Karpas-422 (cell line): ENCODE measurements at regions not wholly inside any gene's neighbourhood (a gene's known extent, or its start where the extent isn't known, plus 50 kb on each side); places are given as distances from the start of the nearest gene placed in this dataset.
"Not testable (repeated sequence)": the region's sequence is repeated elsewhere in the genome, so short reads cannot be mapped to it uniquely, and the experiment has no call there.

Experiments used
- DNase-seq: peaks from one replicate; pipeline ENCODE4 v3.0.0-alpha.2; 2015
- H2AFZ ChIP-seq: fragments of 200-600 bp; sonication (generic); 2 replicates; pipeline ENCODE4 v1.6.1; 2014; ENCODE audit warnings: antibody characterized with exemption, low read length, mixed read lengths
- H3K27ac ChIP-seq: fragments of 200-600 bp; sonication (generic); 2 replicates; pipeline ENCODE4 v1.5.1; 2014; ENCODE audit warnings: mild to moderate bottlenecking, low read length, moderate library complexity
- H3K27me3 ChIP-seq: fragments of 200-600 bp; sonication (generic); 2 replicates; pipeline ENCODE4 v1.6.1; 2014; ENCODE audit warnings: low read length, mixed read lengths
- H3K36me3 ChIP-seq: fragments of 200-600 bp; sonication (generic); 2 replicates; pipeline ENCODE4 v1.6.1; 2014; ENCODE audit warnings: low read length, mixed read lengths; ENCODE audit not compliant: insufficient read depth
- H3K4me1 ChIP-seq: fragments of 200-600 bp; sonication (generic); 2 replicates; pipeline ENCODE4 v1.6.1; 2014; ENCODE audit warnings: mild to moderate bottlenecking, low read length, mixed read lengths
- H3K4me2 ChIP-seq: fragments of 200-600 bp; sonication (generic); 2 replicates; pipeline ENCODE4 v1.6.1; 2014; ENCODE audit warnings: low read length, low read depth, mild to moderate bottlenecking; ENCODE audit not compliant: poor library complexity, severe bottlenecking
- H3K4me3 ChIP-seq: fragments of 200-600 bp; sonication (generic); 2 replicates; pipeline ENCODE4 v1.5.1; 2014; ENCODE audit warnings: mild to moderate bottlenecking, antibody characterized with exemption, low read length, mixed read lengths
- H3K79me2 ChIP-seq: fragments of 200-600 bp; sonication (generic); 2 replicates; pipeline ENCODE4 v1.6.1; 2014; ENCODE audit warnings: mild to moderate bottlenecking, low read length, mixed read lengths
- H3K9ac ChIP-seq: fragments of 200-600 bp; sonication (generic); 2 replicates; pipeline ENCODE4 v1.6.0; 2014; ENCODE audit warnings: low read length
- H3K9me2 ChIP-seq: fragments of 200-600 bp; sonication (generic), shearing (Covaris generic); replicated peaks from 2 replicates; pipeline ENCODE4 v1.6.0; 2014; ENCODE audit warnings: mild to moderate bottlenecking, low read length, moderate library complexity; ENCODE audit not compliant: insufficient read depth
- H3K9me3 ChIP-seq: fragments of 300-700, 200-600 bp; sonication (generic); 2 replicates; pipeline ENCODE4 v1.6.1; 2014; ENCODE audit warnings: low read length, mixed read lengths
- H4K20me1 ChIP-seq: fragments of 200-600 bp; sonication (generic); 2 replicates; pipeline ENCODE4 v1.6.1; 2014; ENCODE audit warnings: mild to moderate bottlenecking, antibody characterized with exemption, low read length, low read depth; ENCODE audit not compliant: insufficient read depth

DNA sequence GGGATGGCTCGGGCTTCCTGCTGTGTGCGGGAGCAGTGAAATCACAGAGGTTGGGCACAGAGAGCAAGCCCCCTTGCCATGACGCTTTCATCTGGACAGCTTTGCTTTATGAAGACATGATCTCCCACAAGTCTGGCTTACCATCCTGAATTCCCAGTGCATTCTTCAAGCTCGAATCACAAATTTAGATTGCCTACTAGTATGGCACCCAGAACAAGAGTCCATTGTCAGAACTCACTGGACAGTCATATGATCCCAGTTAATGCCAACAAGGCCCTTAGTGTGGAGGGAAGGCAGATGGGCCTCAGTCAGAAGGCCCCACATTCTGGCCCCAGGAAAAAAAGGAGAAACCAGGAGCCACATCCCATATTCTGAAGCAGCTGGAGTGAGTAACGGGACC, 147.3 kb upstream of the FOXQ1 start:
- Histone ChIP-seq H2AFZ (no peak overlapping the region), H3K4me2 (no peak overlapping the region), H3K9ac (no peak overlapping the region), H3K9me3 (no peaks in the 10 kb centered on the region), H3K27me3 (peaks cover 6% of the 10 kb centered on the region), H3K79me2 (no peaks in the 10 kb centered on the region), H4K20me1 (no peaks in the 10 kb centered on the region), H3K27ac (no peak overlapping the region), H3K4me1 (no peaks in the 10 kb centered on the region), H3K36me3 (no peaks in the 10 kb centered on the region), H3K4me3 (no peak overlapping the region), H3K9me2 (no peaks in the 10 kb centered on the region)
- DNase-seq: no peak

DNA sequence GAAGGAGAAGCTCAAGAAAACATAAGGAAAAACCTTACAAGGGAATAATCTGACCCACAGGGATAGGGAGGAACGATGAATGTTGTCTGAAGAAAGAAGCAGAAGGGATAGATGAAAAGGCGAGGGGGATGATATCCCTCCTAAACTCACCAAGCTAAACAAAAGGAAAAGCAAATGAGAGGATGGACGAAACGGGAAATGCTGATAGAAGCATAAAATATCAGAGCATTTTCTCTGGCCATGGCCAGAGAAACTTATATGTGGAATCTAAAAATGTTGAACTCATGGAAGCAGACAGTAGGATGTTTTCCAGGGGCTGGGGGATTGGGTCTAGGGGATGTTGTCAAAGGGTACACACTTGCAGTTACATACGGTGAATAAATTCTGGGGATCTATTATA, 148.4 kb upstream of the FOXQ1 start:
- no peak for DNase-seq
- H3K36me3 ChIP-seq: no peaks in the 10 kb centered on the region
- no peaks in the 10 kb centered on the region for H4K20me1 ChIP-seq
- no peak overlapping the region for H3K27ac ChIP-seq
- H3K9me2 ChIP-seq: no peaks in the 10 kb centered on the region
- no peak overlapping the region for H2AFZ ChIP-seq
- no peaks in the 10 kb centered on the region for H3K4me1 ChIP-seq
- no peak overlapping the region for H3K4me2 ChIP-seq
- no peak overlapping the region for H3K4me3 ChIP-seq
- no peak overlapping the region for H3K9ac ChIP-seq
- no peaks in the 10 kb centered on the region for H3K79me2 ChIP-seq
- no peaks in the 10 kb centered on the region; the same call in 1 of the 2 replicates for H3K9me3 ChIP-seq
- peaks cover 6% of the 10 kb centered on the region for H3K27me3 ChIP-seq

DNA sequence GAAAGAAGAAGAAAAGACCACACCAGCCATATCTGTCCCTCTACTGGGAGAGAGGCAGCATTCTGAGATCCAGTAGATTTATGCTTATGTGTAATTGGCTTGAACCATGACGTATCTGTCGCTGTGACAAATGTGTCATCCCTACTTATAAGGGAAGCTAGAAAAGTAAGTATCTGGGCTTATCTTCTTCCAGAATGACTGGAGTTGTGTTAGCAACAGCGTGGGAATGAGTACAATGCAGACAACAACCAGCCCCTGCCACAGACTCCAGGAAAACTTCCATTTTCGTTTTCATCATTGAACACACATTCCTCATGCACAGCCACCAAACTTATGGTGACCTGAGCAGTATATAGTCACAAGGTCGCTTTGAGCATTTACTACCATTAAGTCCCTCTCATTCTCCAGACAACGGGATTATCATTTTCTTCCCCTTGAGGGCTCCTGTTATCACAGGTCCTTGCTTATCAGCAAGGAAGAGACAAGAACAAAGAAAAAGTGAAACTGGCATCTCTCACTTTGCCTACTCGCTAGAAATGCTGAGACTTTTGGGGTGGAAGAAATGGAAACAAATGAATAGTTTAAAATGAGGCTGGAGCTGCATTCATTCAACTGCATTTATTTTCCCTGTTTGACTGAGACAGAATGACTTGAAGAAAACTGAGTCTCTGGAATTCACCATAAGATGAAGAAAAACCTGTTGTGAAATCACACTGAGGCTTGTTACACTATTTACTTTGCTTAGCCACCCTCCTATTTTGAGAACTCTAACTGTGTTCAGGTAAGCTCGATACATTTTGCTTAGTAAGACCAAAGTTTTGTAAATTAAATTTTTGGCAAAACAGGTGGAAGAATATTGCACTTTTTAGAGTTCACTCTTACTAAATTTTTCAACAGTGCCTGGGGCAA, 149.3 kb upstream of the FOXQ1 start:
- H3K4me1 ChIP-seq: no peaks in the 10 kb centered on the region
- H4K20me1 ChIP-seq: no peaks in the 10 kb centered on the region
- no peaks in the 10 kb centered on the region for H3K36me3 ChIP-seq
- H3K9me3 ChIP-seq: no peaks in the 10 kb centered on the region; the same call in 1 of the 2 replicates
- peaks cover 6% of the 10 kb centered on the region; the same call in 1 of the 2 replicates for H3K27me3 ChIP-seq
- peak overlapping the region; percentile 60; the same call in 1 of the 2 replicates for H2AFZ ChIP-seq
- no peaks in the 10 kb centered on the region for H3K79me2 ChIP-seq
- DNase-seq: no peak
- no peaks in the 10 kb centered on the region for H3K9me2 ChIP-seq
- no peak overlapping the region for H3K27ac ChIP-seq
- H3K4me3 ChIP-seq: peak overlapping the region; percentile 39; the same call in 1 of the 2 replicates
- no peak overlapping the region for H3K9ac ChIP-seq
- peak overlapping the region; percentile 47 for H3K4me2 ChIP-seq

DNA sequence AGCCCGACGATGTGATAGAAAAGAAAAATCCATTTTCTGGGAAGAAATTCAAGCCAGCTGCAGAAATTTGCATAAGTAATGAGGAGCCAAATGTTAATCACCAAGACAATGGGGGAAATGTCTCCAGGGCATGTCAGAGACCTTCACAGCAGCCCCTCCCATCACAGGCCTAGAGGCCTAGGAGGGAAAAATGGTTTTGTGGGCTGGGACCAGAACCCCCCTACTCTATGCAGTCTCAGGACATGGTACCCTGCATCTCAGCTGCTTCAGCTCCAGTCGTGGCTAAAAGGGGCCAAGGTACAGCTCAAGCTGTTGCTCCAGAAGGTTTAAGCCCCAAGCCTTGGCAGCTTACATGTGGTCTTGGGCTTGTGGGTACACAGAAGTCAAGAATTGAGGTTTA, 155.5 kb upstream of the FOXQ1 start:
- H3K9ac ChIP-seq, H3K27me3 ChIP-seq, H3K27ac ChIP-seq, H3K4me3 ChIP-seq, H3K36me3 ChIP-seq, H3K4me2 ChIP-seq, H2AFZ ChIP-seq, H4K20me1 ChIP-seq, H3K9me2 ChIP-seq, H3K4me1 ChIP-seq, H3K79me2 ChIP-seq, H3K9me3 ChIP-seq, DNase-seq: not testable (repeated sequence)

DNA sequence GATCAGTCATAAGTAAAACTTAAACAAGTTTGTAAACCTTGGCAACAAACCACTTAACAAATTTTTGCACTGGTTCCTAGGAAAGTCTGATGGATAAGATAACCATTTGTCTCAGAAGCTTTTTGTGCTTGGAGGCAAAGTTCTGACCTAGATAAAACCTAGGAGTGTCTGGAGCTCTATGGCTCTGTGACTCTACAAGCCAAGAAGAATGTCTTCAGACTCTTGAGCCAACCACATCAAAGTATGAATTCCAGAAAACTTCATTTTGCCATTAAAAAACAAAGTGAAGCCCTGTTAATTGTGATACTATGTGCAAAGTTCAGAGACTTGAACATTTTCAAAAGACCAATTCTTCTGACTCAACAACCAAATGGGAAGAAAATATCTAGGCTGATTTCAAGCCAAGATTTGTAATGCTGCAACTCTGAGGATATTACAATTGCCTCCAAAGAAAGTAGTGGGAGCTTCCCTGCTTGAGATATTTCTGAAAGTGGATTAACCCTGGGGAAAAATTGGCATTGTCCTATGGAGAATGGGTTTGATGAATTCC, 158.1 kb upstream of the FOXQ1 start:
- no peak overlapping the region for H3K9ac ChIP-seq
- H3K4me1 ChIP-seq: no peaks in the 10 kb centered on the region
- H3K27me3 ChIP-seq: no peaks in the 10 kb centered on the region
- no peaks in the 10 kb centered on the region for H3K9me2 ChIP-seq
- H3K36me3 ChIP-seq: no peaks in the 10 kb centered on the region
- no peak overlapping the region for H2AFZ ChIP-seq
- no peaks in the 10 kb centered on the region for H3K9me3 ChIP-seq
- DNase-seq: no peak
- no peaks in the 10 kb centered on the region for H3K79me2 ChIP-seq
- no peak overlapping the region for H3K27ac ChIP-seq
- no peak overlapping the region for H3K4me3 ChIP-seq
- no peaks in the 10 kb centered on the region for H4K20me1 ChIP-seq
- H3K4me2 ChIP-seq: no peak overlapping the region

DNA sequence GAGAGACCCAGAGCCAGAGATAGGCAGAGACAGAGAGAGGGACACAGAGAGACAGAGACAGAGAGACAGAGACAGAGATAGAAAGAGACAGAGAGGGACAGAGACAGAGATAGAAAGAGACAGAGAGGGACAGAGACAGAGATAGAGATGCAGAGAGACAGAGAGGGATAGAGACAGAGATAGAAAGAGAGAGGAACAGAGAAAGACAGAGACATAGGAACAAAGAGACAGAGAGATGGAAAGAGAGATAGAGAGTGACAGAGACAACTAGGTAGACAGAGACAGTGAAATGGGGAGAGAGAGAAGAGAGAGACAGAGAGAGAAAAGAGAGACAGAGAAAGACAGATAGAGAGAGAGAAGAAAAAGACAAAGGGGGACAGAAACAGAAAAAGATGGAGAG, 165.4 kb upstream of the FOXQ1 start:
- H3K9me3 ChIP-seq: no peaks in the 10 kb centered on the region
- H3K4me2 ChIP-seq: no peak overlapping the region
- no peak overlapping the region for H3K9ac ChIP-seq
- H3K79me2 ChIP-seq: no peaks in the 10 kb centered on the region
- no peak overlapping the region for H3K4me3 ChIP-seq
- no peaks in the 10 kb centered on the region for H3K4me1 ChIP-seq
- no peaks in the 10 kb centered on the region for H3K27me3 ChIP-seq
- no peak overlapping the region for H3K27ac ChIP-seq
- H3K9me2 ChIP-seq: no peaks in the 10 kb centered on the region
- H2AFZ ChIP-seq: no peak overlapping the region
- no peaks in the 10 kb centered on the region for H4K20me1 ChIP-seq
- no peak for DNase-seq
- no peaks in the 10 kb centered on the region for H3K36me3 ChIP-seq

DNA sequence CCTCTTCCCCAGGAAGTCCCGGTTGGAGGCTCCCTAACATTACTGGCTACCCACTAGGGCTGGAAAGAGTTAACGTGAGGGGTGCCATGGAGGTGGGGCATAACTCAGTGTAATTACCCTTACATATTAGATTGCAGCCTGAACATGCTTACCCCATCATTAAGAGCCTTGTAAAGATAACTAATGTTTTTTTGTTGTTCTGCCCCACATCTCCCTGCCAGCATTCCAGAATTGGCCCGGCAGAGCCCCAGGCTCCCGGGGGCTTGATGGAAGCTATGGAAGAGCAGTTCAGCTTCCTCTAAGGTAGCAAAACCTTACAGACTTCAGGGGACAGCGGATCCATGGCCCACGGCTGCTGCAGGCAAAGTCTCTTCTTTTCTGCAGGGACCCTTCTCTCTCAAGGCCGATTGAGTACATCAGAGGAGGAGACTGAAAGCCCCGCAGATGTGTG, 166.1 kb upstream of the FOXQ1 start:
- Histone ChIP-seq H3K4me1 (no peaks in the 10 kb centered on the region), H3K27me3 (no peaks in the 10 kb centered on the region), H3K9me3 (no peaks in the 10 kb centered on the region), H3K79me2 (no peaks in the 10 kb centered on the region), H3K27ac (no peak overlapping the region), H3K4me2 (no peak overlapping the region), H3K4me3 (no peak overlapping the region), H3K9me2 (no peaks in the 10 kb centered on the region), H3K9ac (no peak overlapping the region), H4K20me1 (no peaks in the 10 kb centered on the region), H3K36me3 (no peaks in the 10 kb centered on the region), H2AFZ (no peak overlapping the region)
- DNase-seq: no peak

DNA sequence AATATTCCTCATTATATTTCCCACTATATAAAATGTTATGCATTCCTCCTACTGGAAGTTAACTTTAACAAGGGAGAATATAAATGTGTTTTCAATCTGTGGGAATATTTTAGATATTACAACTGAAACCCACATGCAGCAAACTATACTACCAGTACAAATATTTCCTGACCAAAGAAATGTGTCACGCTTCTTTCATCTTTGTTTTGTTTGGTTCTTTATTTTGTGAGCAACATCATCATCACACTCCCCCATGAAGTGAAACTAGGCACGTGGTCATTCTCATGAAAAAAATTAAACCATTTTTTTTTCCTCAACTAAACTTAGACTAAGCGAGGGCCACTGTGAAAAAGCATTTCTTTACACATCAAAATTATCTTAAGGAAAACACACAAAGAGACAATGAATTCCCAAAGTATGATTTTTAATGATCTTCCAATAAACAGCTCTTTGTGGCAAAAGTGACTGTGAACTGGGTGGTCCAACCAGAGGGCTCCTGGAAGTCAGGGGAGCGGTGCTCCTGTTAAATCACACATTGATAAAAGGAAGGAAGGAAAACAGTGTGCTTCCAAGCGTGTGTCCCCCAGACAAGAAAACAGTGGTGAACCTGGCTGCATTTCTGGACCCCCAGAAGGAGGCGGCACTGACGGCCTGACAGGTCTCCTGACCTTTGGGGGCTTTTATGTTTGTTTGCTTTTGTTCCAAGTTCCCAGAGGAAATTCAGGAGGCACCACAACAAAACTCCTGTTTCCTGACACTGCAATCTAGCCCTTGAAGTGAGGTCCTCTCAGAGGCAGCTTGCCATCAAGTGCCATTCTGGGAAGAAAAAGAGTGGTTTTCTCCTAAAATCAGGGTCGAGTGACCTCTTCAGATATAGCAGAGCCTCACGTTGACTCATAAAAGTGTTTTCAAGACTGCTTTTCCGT, 166.8 kb upstream of the FOXQ1 start:
- H2AFZ ChIP-seq: no peak overlapping the region
- DNase-seq: no peak
- H3K9me3 ChIP-seq: no peaks in the 10 kb centered on the region
- no peaks in the 10 kb centered on the region for H3K36me3 ChIP-seq
- no peaks in the 10 kb centered on the region for H3K79me2 ChIP-seq
- no peak overlapping the region for H3K4me2 ChIP-seq
- H3K27ac ChIP-seq: no peak overlapping the region
- H3K27me3 ChIP-seq: no peaks in the 10 kb centered on the region
- H3K4me1 ChIP-seq: no peaks in the 10 kb centered on the region
- no peak overlapping the region for H3K9ac ChIP-seq
- H3K9me2 ChIP-seq: no peaks in the 10 kb centered on the region
- H3K4me3 ChIP-seq: no peak overlapping the region
- no peaks in the 10 kb centered on the region for H4K20me1 ChIP-seq
